ENCODE measurements at regions not wholly inside any gene's neighbourhood (a gene's known extent, or its start where the extent isn't known, plus 50 kb on each side); places are given as distances from the start of the nearest gene placed in this dataset.

DNA sequence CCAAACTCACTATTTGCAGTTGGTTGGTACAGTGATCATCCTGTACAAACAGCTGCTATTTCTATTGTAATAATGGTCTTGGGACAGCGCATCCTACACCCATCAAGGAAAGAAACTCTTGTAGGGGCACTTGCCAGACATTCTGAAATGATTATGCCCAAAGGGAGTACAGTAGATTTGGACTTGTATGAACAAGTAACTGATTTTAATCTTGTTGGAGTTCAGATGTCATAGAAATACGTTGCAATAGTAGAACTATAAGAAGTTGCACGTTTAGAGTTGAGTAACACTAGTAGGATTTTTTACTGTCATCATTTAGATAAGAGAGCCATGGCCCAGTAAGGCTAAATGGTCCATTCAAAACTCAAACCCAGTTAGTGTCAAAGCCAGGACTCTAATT, 192.8 kb downstream of the SATB1 start:
- no peak overlapping the region for H2AFZ ChIP-seq (ENCODE audit: low read depth, low read length)
- no peaks in the 10 kb centered on the region for H3K36me3 ChIP-seq (ENCODE audit: insufficient read depth, low read length)
- peaks cover 8% of the 10 kb centered on the region for H3K4me1 ChIP-seq (ENCODE audit: insufficient read depth, low read length)
- H3K4me3 ChIP-seq (ENCODE audit: low read length): no peak overlapping the region
- H3K9me3 ChIP-seq (ENCODE audit: low read length): no peaks in the 10 kb centered on the region
- H3K27me3 ChIP-seq (ENCODE audit: insufficient read depth, low read length): no peaks in the 10 kb centered on the region

DNA sequence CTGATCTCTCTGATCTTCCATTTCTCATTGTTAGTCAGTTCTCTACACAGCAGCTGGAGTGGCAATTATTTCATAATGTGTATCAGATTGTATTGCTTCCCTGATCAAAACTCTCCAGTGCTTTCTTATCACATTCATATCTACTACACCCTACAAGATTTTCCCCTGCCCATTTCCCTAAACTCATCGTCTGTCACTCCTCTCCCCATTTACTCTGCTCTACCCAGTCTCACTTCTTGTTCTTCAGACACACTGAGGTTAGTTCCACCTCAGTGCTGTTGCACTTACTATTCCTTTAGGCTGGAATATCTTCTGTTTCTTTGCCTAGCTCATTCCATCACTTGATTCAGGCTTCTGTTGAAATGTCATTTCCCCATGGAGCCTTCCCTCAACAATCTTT, 197.1 kb downstream of the SATB1 start:
- H3K9me3 ChIP-seq (ENCODE audit: low read length): no peaks in the 10 kb centered on the region

DNA sequence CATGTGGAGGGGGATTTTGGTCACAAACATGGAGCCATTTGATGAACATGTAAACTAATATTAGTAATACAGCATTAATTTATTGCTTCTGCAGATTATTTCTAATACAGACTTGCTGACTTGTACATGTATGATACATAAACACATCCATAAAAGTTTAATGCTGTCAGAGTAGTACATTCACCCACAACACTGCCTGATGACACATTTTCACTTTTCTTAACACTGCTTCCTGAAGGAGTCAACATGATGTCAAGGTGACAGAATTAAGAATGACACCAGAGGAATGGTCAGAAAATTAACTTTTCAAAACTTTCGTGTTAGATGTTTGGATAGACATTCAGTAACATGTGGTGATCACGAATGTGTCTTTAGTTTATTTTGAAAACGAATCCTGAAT, 199.4 kb downstream of the SATB1 start:
- no peaks in the 10 kb centered on the region for H3K27me3 ChIP-seq (ENCODE audit: insufficient read depth, low read length)

More for the DNA sequence above, 197.1 kb downstream of the SATB1 start:
- Histone ChIP-seq H3K4me1 (ENCODE audit: insufficient read depth, low read length) (no peaks in the 10 kb centered on the region), H3K4me3 (ENCODE audit: low read length) (no peak overlapping the region), H3K36me3 (ENCODE audit: insufficient read depth, low read length) (no peaks in the 10 kb centered on the region), H2AFZ (ENCODE audit: low read depth, low read length) (no peak overlapping the region), H3K27me3 (ENCODE audit: insufficient read depth, low read length) (no peaks in the 10 kb centered on the region)

DNA sequence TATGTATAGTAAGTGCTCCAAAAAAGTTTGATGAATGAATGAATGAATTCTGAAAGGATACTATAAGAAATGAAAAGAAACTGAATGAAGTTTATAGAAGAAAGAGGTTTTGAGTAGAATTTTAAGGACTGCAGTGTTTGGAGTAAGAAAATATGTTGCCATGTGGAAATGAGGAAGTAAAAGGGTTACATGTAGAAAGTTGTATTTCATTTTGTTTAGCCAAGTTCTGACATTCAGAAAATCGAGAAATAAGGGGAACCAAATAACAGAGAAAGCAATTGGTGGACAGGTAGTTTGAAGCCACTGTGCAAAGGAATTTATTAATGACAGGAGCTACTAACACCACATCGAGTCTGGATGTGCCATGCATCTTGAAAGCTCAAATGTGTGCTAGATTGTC, 200.7 kb downstream of the SATB1 start:
- Histone ChIP-seq H3K4me1 (ENCODE audit: insufficient read depth, low read length) (no peaks in the 10 kb centered on the region), H3K36me3 (ENCODE audit: insufficient read depth, low read length) (no peaks in the 10 kb centered on the region)

More for the DNA sequence above, 199.4 kb downstream of the SATB1 start:
- H3K4me3 ChIP-seq (ENCODE audit: low read length): no peak overlapping the region
- H3K4me1 ChIP-seq (ENCODE audit: insufficient read depth, low read length): no peaks in the 10 kb centered on the region
- no peak overlapping the region for H2AFZ ChIP-seq (ENCODE audit: low read depth, low read length)
- H3K9me3 ChIP-seq (ENCODE audit: low read length): no peaks in the 10 kb centered on the region
- H3K36me3 ChIP-seq (ENCODE audit: insufficient read depth, low read length): no peaks in the 10 kb centered on the region

DNA sequence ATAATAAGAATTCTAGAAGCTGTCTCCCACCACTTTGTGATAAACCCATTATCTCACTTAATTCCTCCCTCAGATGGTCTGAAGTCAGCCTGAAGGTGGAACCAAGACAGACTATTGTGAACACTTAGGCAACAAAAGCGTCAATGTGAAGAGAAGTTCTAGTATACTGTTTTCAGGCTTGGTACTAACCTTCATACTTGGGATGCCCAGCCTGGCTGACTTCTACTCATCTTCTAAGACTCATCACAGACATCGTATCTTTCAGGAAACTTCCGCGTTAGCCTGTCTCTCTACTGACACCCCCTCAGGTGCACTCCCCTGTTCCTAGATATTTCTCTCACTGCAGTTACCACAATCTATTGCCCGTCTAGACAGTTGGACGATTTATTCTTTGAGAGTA, 201.2 kb downstream of the SATB1 start:
- no peak overlapping the region for H2AFZ ChIP-seq (ENCODE audit: low read depth, low read length)
- no peak overlapping the region for H3K4me3 ChIP-seq (ENCODE audit: low read length)
- no peaks in the 10 kb centered on the region for H3K36me3 ChIP-seq (ENCODE audit: insufficient read depth, low read length)
- no peaks in the 10 kb centered on the region for H3K9me3 ChIP-seq (ENCODE audit: low read length)
- H3K4me1 ChIP-seq (ENCODE audit: insufficient read depth, low read length): no peaks in the 10 kb centered on the region
- no peaks in the 10 kb centered on the region for H3K27me3 ChIP-seq (ENCODE audit: insufficient read depth, low read length)

More for the DNA sequence above, 200.7 kb downstream of the SATB1 start:
- Histone ChIP-seq H3K4me3 (ENCODE audit: low read length) (no peak overlapping the region), H2AFZ (ENCODE audit: low read depth, low read length) (no peak overlapping the region), H3K27me3 (ENCODE audit: insufficient read depth, low read length) (no peaks in the 10 kb centered on the region), H3K9me3 (ENCODE audit: low read length) (no peaks in the 10 kb centered on the region)

DNA sequence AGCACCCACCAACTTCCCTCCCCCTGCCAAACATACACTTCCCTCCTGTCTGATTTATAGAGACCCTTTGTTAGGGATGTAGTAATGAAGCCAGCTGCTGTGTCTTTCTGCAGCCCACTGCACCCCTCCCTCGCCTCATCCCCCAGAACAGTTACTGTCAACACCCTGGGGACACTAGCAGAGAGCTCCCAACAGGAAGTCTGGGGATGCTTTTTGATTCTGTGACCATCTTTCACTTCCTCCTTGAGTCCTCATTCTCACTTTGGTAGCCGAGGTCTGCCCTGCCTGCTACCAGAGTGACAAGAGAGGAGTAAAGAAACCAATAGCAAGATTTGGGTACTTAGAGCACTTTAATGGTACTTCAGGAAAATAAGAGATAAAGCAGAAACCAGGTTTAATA, 201.6 kb downstream of the SATB1 start:
- H3K4me1 ChIP-seq (ENCODE audit: insufficient read depth, low read length): no peaks in the 10 kb centered on the region
- H3K9me3 ChIP-seq (ENCODE audit: low read length): no peaks in the 10 kb centered on the region
- H2AFZ ChIP-seq (ENCODE audit: low read depth, low read length): no peak overlapping the region
- no peak overlapping the region for H3K4me3 ChIP-seq (ENCODE audit: low read length)
- H3K36me3 ChIP-seq (ENCODE audit: insufficient read depth, low read length): no peaks in the 10 kb centered on the region
- H3K27me3 ChIP-seq (ENCODE audit: insufficient read depth, low read length): no peaks in the 10 kb centered on the region

DNA sequence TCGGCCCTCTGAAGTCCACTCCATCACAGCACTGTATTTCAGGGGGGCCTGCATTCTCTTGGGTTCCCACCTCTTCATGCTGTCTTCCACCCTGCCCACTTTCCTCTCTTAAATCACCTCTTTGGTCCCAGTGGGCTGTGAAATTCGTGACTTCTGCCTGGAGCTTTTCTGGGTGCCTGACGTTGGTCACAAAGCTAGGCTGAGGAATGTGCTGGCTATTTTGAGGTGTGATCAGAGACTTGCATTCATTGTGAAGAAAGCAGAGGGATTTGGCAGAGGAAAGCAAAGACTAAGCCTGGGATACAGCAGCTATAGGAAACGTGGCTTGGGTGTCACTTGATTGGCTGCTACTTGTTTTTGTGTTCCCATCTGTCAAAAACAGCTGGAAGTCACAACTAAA, 202.5 kb downstream of the SATB1 start:
- no peaks in the 10 kb centered on the region for H3K9me3 ChIP-seq (ENCODE audit: low read length)

DNA sequence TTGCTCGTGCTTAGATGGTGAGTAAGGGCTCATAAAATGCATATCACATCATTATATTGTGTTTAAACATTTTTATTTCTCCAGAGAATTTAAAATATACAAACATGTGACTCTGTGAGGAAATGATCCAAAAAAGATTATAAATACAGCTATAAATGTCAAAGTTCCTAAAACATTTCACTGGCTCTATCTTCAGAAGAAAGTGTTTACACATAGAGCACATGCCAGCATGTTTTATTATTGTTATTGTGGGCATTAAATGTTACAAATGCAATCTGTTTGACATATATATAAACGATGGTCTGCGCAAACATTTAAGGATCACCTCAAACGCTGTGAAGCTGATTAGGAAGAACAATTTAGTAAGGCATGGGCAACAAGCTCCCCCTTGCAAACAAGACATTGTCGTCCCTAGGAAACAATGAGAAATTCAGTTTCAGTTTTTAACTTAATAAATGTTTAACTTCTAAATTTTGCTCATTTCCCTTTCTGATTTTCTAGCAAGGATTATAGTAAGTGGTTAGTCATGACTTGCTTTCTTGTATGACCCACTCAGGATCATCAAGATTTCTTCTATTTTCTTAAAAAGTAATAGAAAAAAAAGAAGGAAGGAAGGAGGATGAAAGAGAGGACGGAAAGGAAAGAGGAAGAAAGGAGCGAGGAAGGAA, 207.5 kb downstream of the SATB1 start:
- Histone ChIP-seq H3K4me1 (ENCODE audit: insufficient read depth, low read length) (no peaks in the 10 kb centered on the region), H3K27me3 (ENCODE audit: insufficient read depth, low read length) (no peaks in the 10 kb centered on the region), H3K36me3 (ENCODE audit: insufficient read depth, low read length) (no peaks in the 10 kb centered on the region), H3K9me3 (ENCODE audit: low read length) (no peaks in the 10 kb centered on the region), H2AFZ (ENCODE audit: low read depth, low read length) (no peak overlapping the region), H3K4me3 (ENCODE audit: low read length) (no peak overlapping the region)

More for the DNA sequence above, 202.5 kb downstream of the SATB1 start:
- H2AFZ ChIP-seq (ENCODE audit: low read depth, low read length): no peak overlapping the region
- H3K4me1 ChIP-seq (ENCODE audit: insufficient read depth, low read length): no peaks in the 10 kb centered on the region
- no peaks in the 10 kb centered on the region for H3K36me3 ChIP-seq (ENCODE audit: insufficient read depth, low read length)
- no peak overlapping the region for H3K4me3 ChIP-seq (ENCODE audit: low read length)
- no peaks in the 10 kb centered on the region for H3K27me3 ChIP-seq (ENCODE audit: insufficient read depth, low read length)

DNA sequence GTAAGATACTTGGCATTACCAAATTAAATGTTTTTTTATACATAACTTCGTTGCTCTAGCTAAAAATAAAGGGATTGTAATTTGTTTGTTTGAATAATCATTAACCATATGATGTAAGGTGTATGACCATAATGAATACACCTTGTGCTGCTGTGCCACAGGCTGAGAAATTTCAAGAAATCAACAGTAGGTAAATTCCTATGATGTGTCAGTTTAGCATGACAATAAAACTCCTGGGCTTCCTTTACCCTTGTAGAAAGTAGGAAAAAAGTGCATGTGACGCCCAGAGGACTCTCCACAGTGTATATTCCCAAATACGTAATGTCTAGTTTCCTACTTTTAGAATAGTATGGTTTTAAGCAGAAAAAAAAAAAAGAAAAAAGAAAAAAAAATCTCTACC, 208.1 kb downstream of the SATB1 start:
- Histone ChIP-seq H3K4me1 (ENCODE audit: insufficient read depth, low read length) (no peaks in the 10 kb centered on the region), H3K4me3 (ENCODE audit: low read length) (no peak overlapping the region), H3K27me3 (ENCODE audit: insufficient read depth, low read length) (no peaks in the 10 kb centered on the region), H3K9me3 (ENCODE audit: low read length) (no peaks in the 10 kb centered on the region), H2AFZ (ENCODE audit: low read depth, low read length) (no peak overlapping the region), H3K36me3 (ENCODE audit: insufficient read depth, low read length) (no peaks in the 10 kb centered on the region)

DNA sequence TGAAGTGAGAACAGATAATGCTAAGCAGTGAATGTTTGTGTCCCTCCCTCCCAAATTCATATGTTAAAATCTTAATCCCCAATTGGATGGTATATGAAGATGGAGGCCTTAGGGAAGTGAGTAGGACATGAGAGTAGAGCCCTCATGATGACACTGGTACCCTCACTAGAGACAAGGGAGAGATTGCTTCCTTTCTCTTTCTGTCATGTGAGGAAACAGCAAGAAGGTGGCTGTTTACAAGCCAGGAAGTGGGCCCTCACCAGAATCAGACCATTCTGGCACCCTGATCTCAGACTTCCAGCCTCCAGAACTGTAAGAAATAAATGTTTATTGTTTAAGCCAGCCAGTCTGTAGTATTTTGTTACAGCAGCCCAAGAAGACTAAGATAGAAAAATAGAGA, 209.5 kb downstream of the SATB1 start:
- no peak overlapping the region for H3K4me3 ChIP-seq (ENCODE audit: low read length)
- no peaks in the 10 kb centered on the region for H3K27me3 ChIP-seq (ENCODE audit: insufficient read depth, low read length)
- no peaks in the 10 kb centered on the region for H3K9me3 ChIP-seq (ENCODE audit: low read length)
- H3K4me1 ChIP-seq (ENCODE audit: insufficient read depth, low read length): no peaks in the 10 kb centered on the region
- H2AFZ ChIP-seq (ENCODE audit: low read depth, low read length): no peak overlapping the region
- no peaks in the 10 kb centered on the region for H3K36me3 ChIP-seq (ENCODE audit: insufficient read depth, low read length)

DNA sequence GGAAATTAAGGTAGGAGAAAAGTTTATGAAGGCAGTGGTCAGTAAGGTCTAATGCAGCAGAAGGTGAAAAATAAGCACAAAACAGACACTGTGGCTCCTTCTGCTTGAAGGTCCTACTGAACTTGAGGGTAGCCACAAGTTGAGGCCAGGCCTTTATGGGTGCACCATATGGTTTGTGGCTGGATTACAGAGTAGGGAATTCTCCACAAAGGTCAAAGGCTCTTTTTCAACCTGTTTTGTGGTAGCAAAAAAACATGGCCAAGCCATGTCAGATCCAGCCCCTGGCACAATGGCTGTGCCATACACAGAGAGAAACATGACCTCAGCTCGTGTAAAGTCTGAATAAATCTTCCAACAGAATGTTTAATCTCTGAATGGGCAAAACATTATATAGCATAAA, 214.0 kb downstream of the SATB1 start:
- no peak overlapping the region for H3K4me3 ChIP-seq (ENCODE audit: low read length)
- H3K36me3 ChIP-seq (ENCODE audit: insufficient read depth, low read length): no peaks in the 10 kb centered on the region
- H3K9me3 ChIP-seq (ENCODE audit: low read length): no peaks in the 10 kb centered on the region
- no peaks in the 10 kb centered on the region for H3K4me1 ChIP-seq (ENCODE audit: insufficient read depth, low read length)
- no peak overlapping the region for H2AFZ ChIP-seq (ENCODE audit: low read depth, low read length)
- H3K27me3 ChIP-seq (ENCODE audit: insufficient read depth, low read length): no peaks in the 10 kb centered on the region

DNA sequence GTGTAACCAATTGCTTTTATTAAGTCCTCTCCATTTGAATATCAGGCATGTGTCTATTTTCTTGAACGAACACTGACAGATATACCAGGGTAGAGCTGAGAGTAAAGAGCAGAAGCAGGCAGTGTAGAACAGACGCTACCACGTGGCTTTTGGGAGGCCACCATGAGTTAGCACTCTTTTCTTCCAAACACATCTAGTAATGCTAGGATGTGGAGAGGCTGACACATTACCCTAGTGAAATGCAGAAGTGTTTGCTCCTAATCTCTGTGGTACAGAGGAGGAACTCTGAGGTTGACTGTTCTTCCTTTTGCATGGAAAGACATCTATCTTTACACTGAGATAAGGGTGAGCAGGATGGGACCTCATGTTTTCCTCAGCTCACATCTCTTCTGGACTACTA, 216.3 kb downstream of the SATB1 start:
- no peak overlapping the region for H3K4me3 ChIP-seq (ENCODE audit: low read length)
- no peaks in the 10 kb centered on the region for H3K36me3 ChIP-seq (ENCODE audit: insufficient read depth, low read length)
- no peak overlapping the region for H2AFZ ChIP-seq (ENCODE audit: low read depth, low read length)
- no peaks in the 10 kb centered on the region for H3K9me3 ChIP-seq (ENCODE audit: low read length)
- no peaks in the 10 kb centered on the region for H3K27me3 ChIP-seq (ENCODE audit: insufficient read depth, low read length)
- no peaks in the 10 kb centered on the region for H3K4me1 ChIP-seq (ENCODE audit: insufficient read depth, low read length)

DNA sequence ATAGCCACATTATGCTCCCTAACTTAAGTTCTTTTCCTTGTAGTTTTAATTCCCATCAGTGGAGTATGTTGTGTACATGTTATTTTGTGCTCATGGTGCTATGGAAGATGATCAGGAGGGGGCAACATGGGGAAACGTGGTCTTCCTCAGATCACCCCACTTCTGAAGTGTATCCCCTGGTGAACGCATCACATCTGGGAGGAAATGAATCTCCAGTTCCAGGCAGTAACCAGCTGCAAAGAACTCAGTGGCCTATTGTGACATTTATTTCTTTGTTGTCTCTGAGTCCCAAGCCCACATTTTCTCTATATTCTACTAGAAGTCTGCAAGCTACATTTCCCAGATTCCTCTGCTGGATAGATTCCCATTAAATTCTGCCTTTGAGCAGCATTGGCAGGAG, 217.0 kb downstream of the SATB1 start:
- H3K4me1 ChIP-seq (ENCODE audit: insufficient read depth, low read length): no peaks in the 10 kb centered on the region
- no peaks in the 10 kb centered on the region for H3K9me3 ChIP-seq (ENCODE audit: low read length)
- no peak overlapping the region for H2AFZ ChIP-seq (ENCODE audit: low read depth, low read length)
- no peaks in the 10 kb centered on the region for H3K27me3 ChIP-seq (ENCODE audit: insufficient read depth, low read length)
- H3K4me3 ChIP-seq (ENCODE audit: low read length): no peak overlapping the region
- no peaks in the 10 kb centered on the region for H3K36me3 ChIP-seq (ENCODE audit: insufficient read depth, low read length)

DNA sequence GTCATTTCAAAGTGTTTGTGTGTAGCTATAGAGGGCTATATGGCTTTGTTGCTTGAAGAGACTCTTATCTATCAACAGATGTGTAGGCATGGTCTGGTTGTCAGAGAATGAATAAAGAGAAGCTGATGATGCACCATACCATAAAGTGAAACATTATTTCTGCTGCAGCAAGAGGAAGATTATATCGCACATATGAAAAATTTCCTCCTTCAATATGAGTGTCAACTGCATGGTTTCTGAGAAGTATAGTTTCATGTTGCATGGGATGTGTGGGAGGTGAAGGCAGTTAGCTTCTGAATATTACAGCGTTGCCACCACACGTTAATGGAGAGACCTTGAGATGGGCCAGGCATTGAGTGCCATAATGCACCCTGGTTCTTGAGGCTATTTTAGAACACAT, 217.9 kb downstream of the SATB1 start:
- H3K36me3 ChIP-seq (ENCODE audit: insufficient read depth, low read length): no peaks in the 10 kb centered on the region
- H3K27me3 ChIP-seq (ENCODE audit: insufficient read depth, low read length): no peaks in the 10 kb centered on the region
- H2AFZ ChIP-seq (ENCODE audit: low read depth, low read length): no peak overlapping the region
- no peaks in the 10 kb centered on the region for H3K9me3 ChIP-seq (ENCODE audit: low read length)
- H3K4me1 ChIP-seq (ENCODE audit: insufficient read depth, low read length): no peaks in the 10 kb centered on the region
- no peak overlapping the region for H3K4me3 ChIP-seq (ENCODE audit: low read length)
